Activated naive CD4-positive, alpha-beta T cell treated with anti-CD3 and anti-CD28 coated beads for 36 hours (primary cell): ENCODE measurements at regions not wholly inside any gene's neighbourhood (a gene's known extent, or its start where the extent isn't known, plus 50 kb on each side); places are given as distances from the start of the nearest gene placed in this dataset.

ENCODE experiments used
- CTCF ChIA-PET: fragments of 350-600 bp; sonication (Branson Sonifier 250); formaldehyde crosslinking; loops from one replicate; lab custom pipeline; 2021; ENCODE audit warnings: antibody characterized with exemption; lab: Charles Lee
- DNase-seq: peaks from one replicate; pipeline ENCODE4 v3.0.0-alpha.2; 2020
- H3K27ac Mint-ChIP-seq: one replicate; pipeline ENCODE4 v1.8.0; 2021; ENCODE audit warnings: mild to moderate bottlenecking, mixed read lengths
- H3K27me3 Mint-ChIP-seq: one replicate; pipeline ENCODE4 v1.8.0; 2021; ENCODE audit warnings: low read depth, mixed read lengths
- H3K36me3 Mint-ChIP-seq: one replicate; pipeline ENCODE4 v1.8.0; 2021; ENCODE audit warnings: low read depth, mixed read lengths
- H3K4me1 Mint-ChIP-seq: one replicate; pipeline ENCODE4 v1.8.0; 2021; ENCODE audit warnings: low read depth, mixed read lengths
- H3K4me3 Mint-ChIP-seq: one replicate; pipeline ENCODE4 v1.8.0; 2021; ENCODE audit warnings: mild to moderate bottlenecking, moderate library complexity, mixed read lengths
- H3K9me3 Mint-ChIP-seq: one replicate; pipeline ENCODE4 v1.8.0; 2021; ENCODE audit warnings: mixed read lengths
- intact Hi-C: fragments of 100-400 bp; cut with micrococcal nuclease; formaldehyde crosslinking; loops from one replicate; pipeline ENCODE4 v1.15.1; 2023

GRCh38 chr10:57706576-57707299 is 561.0 kb downstream of the IPMK start:
- no peaks in the 10 kb centered on the region for H3K4me1 Mint-ChIP-seq
- CTCF ChIA-PET = no interaction called here
- DNase-seq = no peak
- no peak overlapping the region for H3K27ac Mint-ChIP-seq
- H3K36me3 Mint-ChIP-seq = no peaks in the 10 kb centered on the region
- no peaks in the 10 kb centered on the region for H3K27me3 Mint-ChIP-seq
- intact Hi-C loops = no loop called here
- H3K9me3 Mint-ChIP-seq = peaks cover 2% of the 10 kb centered on the region
- H3K4me3 Mint-ChIP-seq = no peak overlapping the region

- H3K36me3 Mint-ChIP-seq = no peaks in the 10 kb centered on the region
- intact Hi-C loops = no loop called here
- DNase-seq = no peak
- no peak overlapping the region for H3K27ac Mint-ChIP-seq
- CTCF ChIA-PET = no interaction called here
- peaks cover 1% of the 10 kb centered on the region for H3K9me3 Mint-ChIP-seq
- H3K4me1 Mint-ChIP-seq = no peaks in the 10 kb centered on the region
- H3K4me3 Mint-ChIP-seq = no peak overlapping the region
- no peaks in the 10 kb centered on the region for H3K27me3 Mint-ChIP-seq
Observed at GRCh38 chr10:57706016-57706415, 561.7 kb downstream of the IPMK start.

GRCh38 chr10:57699944-57700343 is 567.8 kb downstream of the IPMK start:
- no peak for DNase-seq
- Mint-ChIP-seq H3K27ac (no peak overlapping the region), H3K4me1 (no peaks in the 10 kb centered on the region), H3K9me3 (no peaks in the 10 kb centered on the region), H3K36me3 (no peaks in the 10 kb centered on the region), H3K27me3 (no peaks in the 10 kb centered on the region), H3K4me3 (no peak overlapping the region)
- intact Hi-C loops = no loop called here
- CTCF ChIA-PET = no interaction called here

GRCh38 chr10:57696641-57697040 is 571.1 kb downstream of the IPMK start:
- CTCF ChIA-PET = no interaction called here
- no peaks in the 10 kb centered on the region for H3K36me3 Mint-ChIP-seq
- intact Hi-C loops = no loop called here
- no peaks in the 10 kb centered on the region for H3K4me1 Mint-ChIP-seq
- H3K27ac Mint-ChIP-seq = no peak overlapping the region
- no peak for DNase-seq
- no peaks in the 10 kb centered on the region for H3K9me3 Mint-ChIP-seq
- H3K4me3 Mint-ChIP-seq = no peak overlapping the region
- no peaks in the 10 kb centered on the region for H3K27me3 Mint-ChIP-seq

- no peak for DNase-seq
- CTCF ChIA-PET = no interaction called here
- Mint-ChIP-seq H3K36me3 (no peaks in the 10 kb centered on the region), H3K27ac (no peak overlapping the region), H3K4me3 (no peak overlapping the region), H3K27me3 (no peaks in the 10 kb centered on the region), H3K9me3 (no peaks in the 10 kb centered on the region), H3K4me1 (no peaks in the 10 kb centered on the region)
- intact Hi-C loops = no loop called here
Observed at GRCh38 chr10:57694956-57695608, 572.6 kb downstream of the IPMK start.

- Mint-ChIP-seq H3K36me3 (no peaks in the 10 kb centered on the region), H3K9me3 (no peaks in the 10 kb centered on the region), H3K4me3 (no peak overlapping the region), H3K27me3 (no peaks in the 10 kb centered on the region), H3K4me1 (no peaks in the 10 kb centered on the region), H3K27ac (no peak overlapping the region)
- CTCF ChIA-PET = no interaction called here
- no peak for DNase-seq
- intact Hi-C loops = no loop called here
Observed at GRCh38 chr10:57692255-57692980, 575.3 kb downstream of the IPMK start.

- H3K27ac Mint-ChIP-seq = no peak overlapping the region
- no peaks in the 10 kb centered on the region for H3K9me3 Mint-ChIP-seq
- H3K27me3 Mint-ChIP-seq = no peaks in the 10 kb centered on the region
- intact Hi-C loops = no loop called here
- CTCF ChIA-PET = no interaction called here
- H3K4me3 Mint-ChIP-seq = no peak overlapping the region
- no peak for DNase-seq
- H3K36me3 Mint-ChIP-seq = no peaks in the 10 kb centered on the region
- no peaks in the 10 kb centered on the region for H3K4me1 Mint-ChIP-seq
Observed at GRCh38 chr10:57689596-57690297, 577.9 kb downstream of the IPMK start.

GRCh38 chr10:57679916-57680315 is 587.8 kb downstream of the IPMK start:
- no peaks in the 10 kb centered on the region for H3K36me3 Mint-ChIP-seq
- CTCF ChIA-PET = no interaction called here
- H3K27me3 Mint-ChIP-seq = no peaks in the 10 kb centered on the region
- DNase-seq = no peak
- peaks cover 4% of the 10 kb centered on the region for H3K9me3 Mint-ChIP-seq
- H3K27ac Mint-ChIP-seq = no peak overlapping the region
- H3K4me1 Mint-ChIP-seq = no peaks in the 10 kb centered on the region
- no peak overlapping the region for H3K4me3 Mint-ChIP-seq
- intact Hi-C loops = loop anchor here (10.0 kb wide), 1 partner anchor 475 kb away; no protein-coding TSS in a partner anchor

GRCh38 chr10:57675125-57675524 is 592.6 kb downstream of the IPMK start:
- Mint-ChIP-seq H3K4me1 (no peaks in the 10 kb centered on the region), H3K27ac (no peak overlapping the region), H3K36me3 (no peaks in the 10 kb centered on the region), H3K4me3 (no peak overlapping the region), H3K9me3 (peaks cover 2% of the 10 kb centered on the region), H3K27me3 (no peaks in the 10 kb centered on the region)
- intact Hi-C loops = loop anchor here (10.0 kb wide), 1 partner anchor 480 kb away; no protein-coding TSS in a partner anchor
- no peak for DNase-seq
- CTCF ChIA-PET = no interaction called here

- no peaks in the 10 kb centered on the region for H3K36me3 Mint-ChIP-seq
- intact Hi-C loops = loop anchor here (10.0 kb wide), 1 partner anchor 481 kb away; no protein-coding TSS in a partner anchor
- CTCF ChIA-PET = no interaction called here
Observed at GRCh38 chr10:57673446-57673960, 594.2 kb downstream of the IPMK start.

GRCh38 chr10:57664815-57665214 is 602.9 kb downstream of the IPMK start:
- intact Hi-C loops = no loop called here
- DNase-seq = no peak
- Mint-ChIP-seq H3K27ac (no peak overlapping the region), H3K9me3 (no peaks in the 10 kb centered on the region), H3K27me3 (no peaks in the 10 kb centered on the region), H3K36me3 (no peaks in the 10 kb centered on the region), H3K4me3 (no peak overlapping the region), H3K4me1 (no peaks in the 10 kb centered on the region)
- CTCF ChIA-PET = no interaction called here

More at GRCh38 chr10:57673446-57673960, 594.2 kb downstream of the IPMK start:
- Mint-ChIP-seq H3K9me3 (peaks cover 1% of the 10 kb centered on the region), H3K4me3 (no peak overlapping the region), H3K27me3 (no peaks in the 10 kb centered on the region), H3K4me1 (no peaks in the 10 kb centered on the region), H3K27ac (no peak overlapping the region)
- no peak for DNase-seq

GRCh38 chr10:57663401-57663800 is 604.3 kb downstream of the IPMK start:
- CTCF ChIA-PET = no interaction called here
- Mint-ChIP-seq H3K9me3 (no peaks in the 10 kb centered on the region), H3K36me3 (no peaks in the 10 kb centered on the region), H3K4me1 (no peaks in the 10 kb centered on the region), H3K27ac (no peak overlapping the region), H3K27me3 (no peaks in the 10 kb centered on the region), H3K4me3 (no peak overlapping the region)
- intact Hi-C loops = no loop called here
- DNase-seq = no peak
